HCT116 (cell line): ENCODE measurements at regions not wholly inside any gene's neighbourhood (a gene's known extent, or its start where the extent isn't known, plus 50 kb on each side); places are given as distances from the start of the nearest gene placed in this dataset.

Source experiments
- ATAC-seq: fragments of 200-7000 bp; cut with Tn5 transposase; 2 replicates; pipeline ENCODE4 v1.9.1; 2020; ENCODE audit warnings: mild to moderate bottlenecking, moderate library complexity
- BruUV-seq: library from RNA; stranded (reverse); fragments of 400-500 nt; replicated peaks from 2 replicates; lab custom pipeline; 2021; lab: Mats Ljungman, UMichigan
- CTCF ChIA-PET: fragments of 300-600 bp; sonication (Branson Sonifier 250); formaldehyde crosslinking; loops from one replicate; lab custom pipeline; 2021; ENCODE audit warnings: antibody characterized with exemption; lab: Charles Lee
- POLR2A ChIA-PET: fragments of 300-600, 350-600 bp; sonication (Branson Sonifier 250); formaldehyde crosslinking; loops from one replicate; lab custom pipeline; 2021; ENCODE audit warnings: antibody characterized with exemption; lab: Charles Lee
- RAD21 ChIA-PET, 2 experiments: fragments of 300-600 bp; sonication (Branson Sonifier 250); formaldehyde crosslinking; loops; one replicate each; lab custom pipeline; 2023; ENCODE audit warnings: low total read pairs in 2 of 2; ENCODE audit not compliant: uncharacterized antibody in 2 of 2, unreplicated experiment in 2 of 2, low non-redundant PET in 1 of 2; lab: Charles Lee
- DNase-seq: peaks from one replicate; pipeline ENCODE4 v3.0.0-alpha.2; 2010; ENCODE audit warnings: low read depth, low spot score
- H2AFZ ChIP-seq: fragments of 200-600 bp; shearing (Covaris generic), sonication (generic); 2 replicates; pipeline ENCODE4 v1.6.1; 2017; ENCODE audit warnings: low read depth, mixed run types, mixed read lengths, antibody characterized with exemption, low read length; ENCODE audit not compliant: poor library complexity, severe bottlenecking
- H3K27ac ChIP-seq: 2 replicates; pipeline ENCODE4 v1.5.1; 2012; ENCODE audit warnings: low read depth, low read length
- H3K27me3 ChIP-seq: fragments of 200-600 bp; sonication (generic); 2 replicates; pipeline ENCODE4 v1.6.1; 2016; ENCODE audit warnings: mixed run types, low read length, mixed read lengths; ENCODE audit not compliant: insufficient read depth
- H3K36me3 ChIP-seq, 2 experiments: fragments of 200-500 bp in 1 of 2; fragments of 200-600 bp in 1 of 2; sonication (Bioruptor generic) in 1 of 2; sonication (generic) in 1 of 2; 2 replicates each; pipeline versions ENCODE4 v1.5.1 to v1.6.1; 2014 to 2016; ENCODE audit warnings: low read length in 2 of 2, inconsistent platforms in 1 of 2, mixed read lengths in 1 of 2, mixed run types in 1 of 2; ENCODE audit not compliant: insufficient read depth in 2 of 2, control insufficient read depth in 1 of 2
- H3K4me1 ChIP-seq, 2 experiments: fragments of 200-600 bp in 1 of 2; sonication (generic) in 1 of 2; 2 replicates each; pipeline versions ENCODE4 v1.5.1 to v1.6.1; 2012 to 2017; ENCODE audit warnings: low read length in 2 of 2, inconsistent platforms in 1 of 2, mild to moderate bottlenecking in 1 of 2, mixed read lengths in 1 of 2, mixed run types in 1 of 2, moderate library complexity in 1 of 2; ENCODE audit not compliant: insufficient read depth in 2 of 2, control insufficient read depth in 1 of 2
- H3K4me2 ChIP-seq: fragments of 200-600 bp; sonication (generic); 2 replicates; pipeline ENCODE4 v1.6.1; 2017; ENCODE audit warnings: mixed run types, low read length, mixed read lengths
- H3K4me3 ChIP-seq, 2 experiments: fragments of 200-600 bp in 1 of 2; sonication (generic) in 1 of 2; replicated peaks in 1 of 2; 2 replicates each; pipeline ENCODE4 v1.5.1; 2011 to 2016; ENCODE audit warnings: low read length in 2 of 2, control low read depth in 1 of 2, low read depth in 1 of 2, mild to moderate bottlenecking in 1 of 2, mixed read lengths in 1 of 2, mixed run types in 1 of 2
- H3K79me2 ChIP-seq: fragments of 200-600 bp; sonication (generic); 2 replicates; pipeline ENCODE4 v1.6.1; 2017; ENCODE audit warnings: mild to moderate bottlenecking, mixed run types, low read length, moderate library complexity, mixed read lengths; ENCODE audit not compliant: insufficient read depth
- H3K9ac ChIP-seq: fragments of 200-600 bp; sonication (generic); 2 replicates; pipeline ENCODE4 v1.6.1; 2016; ENCODE audit warnings: low read length, mixed read lengths
- H3K9me2 ChIP-seq: fragments of 200-600 bp; sonication (generic), shearing (Covaris generic); 2 replicates; pipeline ENCODE4 v1.6.1; 2017; ENCODE audit warnings: mixed run types, mild to moderate bottlenecking, moderate library complexity; ENCODE audit not compliant: insufficient read depth
- H3K9me3 ChIP-seq, 2 experiments: fragments of 200-500 bp in 1 of 2; fragments of 200-600 bp in 1 of 2; sonication (Bioruptor generic) in 1 of 2; sonication (generic) in 1 of 2; 2 replicates each; pipeline ENCODE4 v1.6.1; 2014 to 2017; ENCODE audit warnings: low read length in 2 of 2, mixed read lengths in 2 of 2, inconsistent platforms in 1 of 2, low read depth in 1 of 2, mild to moderate bottlenecking in 1 of 2, mixed run types in 1 of 2, moderate library complexity in 1 of 2; ENCODE audit not compliant: control insufficient read depth in 1 of 2, insufficient read depth in 1 of 2
- H4K20me1 ChIP-seq: fragments of 200-600 bp; sonication (generic), shearing (Covaris generic); 2 replicates; pipeline ENCODE4 v1.6.1; 2017; ENCODE audit warnings: mixed run types, mild to moderate bottlenecking, moderate library complexity; ENCODE audit not compliant: insufficient read depth
- CEBPB ChIP-seq: IDR thresholded peaks from 2 replicates; pipeline ENCODE4 v1.6.1; 2012; ENCODE audit warnings: low read depth
- EGR1 ChIP-seq: IDR thresholded peaks from 2 replicates; pipeline ENCODE4 v1.6.1; 2012; ENCODE audit warnings: low read depth
- ELF1 ChIP-seq: IDR thresholded peaks from 2 replicates; pipeline ENCODE4 v1.6.1; 2012; ENCODE audit warnings: low read depth, borderline replicate concordance
- EZH2 ChIP-seq: fragments of 200-600 bp; sonication (generic); IDR thresholded peaks from 2 replicates; pipeline ENCODE4 v1.6.1; 2017; ENCODE audit warnings: antibody characterized with exemption, mixed run types
- EZH2phosphoT487 ChIP-seq: fragments of 200-600 bp; IDR thresholded peaks from 2 replicates; pipeline ENCODE4 v1.6.1; 2018; ENCODE audit warnings: antibody characterized with exemption, borderline replicate concordance
- JUND ChIP-seq: IDR thresholded peaks from 2 replicates; pipeline ENCODE4 v1.6.1; 2012
- MAX ChIP-seq: IDR thresholded peaks from 2 replicates; pipeline ENCODE4 v1.6.1; 2012
- POLR2AphosphoS5 ChIP-seq: IDR thresholded peaks from 2 replicates; pipeline ENCODE4 v1.6.1; 2011; ENCODE audit warnings: mild to moderate bottlenecking, low read depth, low read length, moderate library complexity
- RAD21 ChIP-seq: IDR thresholded peaks from 2 replicates; pipeline ENCODE4 v1.6.1; 2012; ENCODE audit warnings: low read depth, mild to moderate bottlenecking
- REST ChIP-seq: IDR thresholded peaks from 2 replicates; pipeline ENCODE4 v1.6.1; 2012; ENCODE audit warnings: low read depth
- SIN3A ChIP-seq: IDR thresholded peaks from 2 replicates; pipeline ENCODE4 v1.6.1; 2012; ENCODE audit warnings: low read depth
- SP1 ChIP-seq: IDR thresholded peaks from 2 replicates; pipeline ENCODE4 v1.6.1; 2012; ENCODE audit warnings: low read depth
- SRF ChIP-seq: IDR thresholded peaks from 2 replicates; pipeline ENCODE4 v1.6.1; 2012; ENCODE audit warnings: low read depth
- TCF7L2 ChIP-seq: IDR thresholded peaks from 2 replicates; pipeline ENCODE4 v1.7.0; 2011; ENCODE audit warnings: borderline replicate concordance, inconsistent platforms; ENCODE audit not compliant: insufficient read depth, insufficient read length; ENCODE audit errors: extremely low read depth
- ZBTB33 ChIP-seq: IDR thresholded peaks from 2 replicates; pipeline ENCODE4 v1.6.1; 2011; ENCODE audit warnings: mild to moderate bottlenecking, low read length, moderate library complexity; ENCODE audit not compliant: insufficient replicate concordance; ENCODE audit errors: extremely low read depth
- ZFX ChIP-seq: fragments of 450-650 bp; IDR thresholded peaks from 2 replicates; pipeline ENCODE4 v1.6.1; 2017
- ZNF274 ChIP-seq: fragments of 200-500 bp; sonication (Bioruptor generic); IDR thresholded peaks from 2 replicates; pipeline ENCODE4 v1.6.1; 2014; ENCODE audit warnings: mild to moderate bottlenecking, low read depth, low read length, inconsistent platforms
- intact Hi-C: fragments of 100-400 bp; cut with micrococcal nuclease; formaldehyde crosslinking; loops from 2 replicates; pipeline ENCODE4 v1.10.0; 2022

- Histone ChIP-seq H4K20me1 (no peaks in the 10 kb centered on the region), H3K9me3 (peaks cover 15 to 23% of the 10 kb centered on the region in 2 experiments; a peak in 2 of 4 replicates), H3K79me2 (no peaks in the 10 kb centered on the region), H2AFZ (no peak overlapping the region), H3K27me3 (no peaks in the 10 kb centered on the region), H3K9ac (no peak overlapping the region), H3K4me3 (no peak overlapping the region), H3K4me2 (no peak overlapping the region), H3K9me2 (no peaks in the 10 kb centered on the region), H3K4me1 (no peaks in the 10 kb centered on the region), H3K27ac (no peak overlapping the region)
- no TSS peak for BruUV-seq
- ATAC-seq, result no peak
- no peak for DNase-seq
- ChIA-PET CTCF (no interaction called here), RAD21 (no interaction called here)
- TF ChIP-seq EGR1 (no peak), CEBPB (no peak), POLR2AphosphoS5 (no peak), ZFX (no peak), ELF1 (no peak), REST (no peak), MAX (no peak), EZH2 (no peak), RAD21 (no peak), SRF (no peak), JUND (no peak), ZBTB33 (no peak), EZH2phosphoT487 (no peak), SIN3A (no peak), ZNF274 (no peak), SP1 (no peak), TCF7L2 (no peak)
- TF ChIP-seq, all 23 proteins: peak for 0
- no peaks in the 10 kb centered on the region for H3K36me3 ChIP-seq
- intact Hi-C loops, result no loop called here
- POLR2A ChIA-PET, result no interaction called here
Measured at GRCh38 chr13:58247080-58247479, 615.5 kb downstream of the PCDH17 start.
